ENCODE measurements at regions not wholly inside any gene's neighbourhood (a gene's known extent, or its start where the extent isn't known, plus 50 kb on each side); places are given as distances from the start of the nearest gene placed in this dataset.
"Not testable (repeated sequence)": the region's sequence is repeated elsewhere in the genome, so short reads cannot be mapped to it uniquely, and the experiment has no call there.

DNA sequence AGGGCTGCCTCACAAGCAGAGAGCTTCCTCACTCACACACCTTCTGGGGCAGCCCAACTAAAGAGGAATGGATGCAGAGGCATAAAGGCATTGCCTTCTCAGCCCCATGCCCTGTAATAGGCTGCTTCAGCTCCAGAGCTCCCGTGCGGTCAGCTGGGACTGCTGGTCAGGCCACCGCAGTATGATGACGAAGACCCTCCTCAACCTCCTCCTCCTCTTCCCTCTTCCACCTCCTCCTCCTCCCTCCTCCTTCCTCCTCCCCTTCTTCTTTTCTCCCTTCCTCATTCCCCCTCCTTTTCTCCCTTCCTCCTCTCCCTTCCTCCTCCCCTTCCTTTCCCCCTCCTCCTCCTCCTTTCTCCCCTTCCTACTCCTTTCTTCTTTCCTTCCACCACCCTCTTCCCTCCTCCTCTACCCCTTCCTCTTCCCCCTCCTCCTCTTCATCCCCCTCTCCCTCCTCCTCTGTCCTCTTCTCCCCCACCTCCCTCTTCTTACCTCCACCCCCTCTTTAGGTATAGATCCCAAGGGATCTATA lies 465.3 kb upstream of the CDH4 start:
- Mint-ChIP-seq H3K27me3 (no peaks in the 10 kb centered on the region), H3K27ac (no peak overlapping the region), H3K36me3 (no peaks in the 10 kb centered on the region), H3K4me1 (no peaks in the 10 kb centered on the region), H3K4me3 (no peak overlapping the region), H3K9me3 (no peaks in the 10 kb centered on the region)
- DNase-seq (ENCODE audit: low spot score in 2 of 2) = no peak
- no peak for ATAC-seq (ENCODE audit: low read depth)

DNA sequence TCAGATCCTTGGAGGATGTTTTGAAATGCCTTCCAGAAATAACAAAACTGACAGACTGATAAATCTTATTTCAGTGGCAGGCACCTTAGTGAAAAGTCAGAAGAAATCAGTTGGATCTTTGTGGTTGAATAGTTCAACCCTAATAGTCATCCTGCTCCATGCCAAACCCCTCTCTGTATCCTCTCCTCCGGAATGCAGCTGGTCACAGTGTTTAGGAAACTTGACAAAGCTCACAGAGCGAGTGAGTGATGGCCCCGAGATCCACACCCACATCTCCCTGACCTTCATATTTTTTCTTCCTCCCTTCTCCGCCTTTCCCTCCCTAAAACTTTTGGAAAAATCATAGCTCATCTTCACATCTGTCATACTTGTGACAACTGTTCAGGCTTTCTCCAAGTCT lies 464.8 kb upstream of the CDH4 start:
- Mint-ChIP-seq H3K9me3 (peaks cover 3% of the 10 kb centered on the region), H3K4me1 (no peaks in the 10 kb centered on the region), H3K36me3 (no peaks in the 10 kb centered on the region), H3K4me3 (no peak overlapping the region), H3K27me3 (no peaks in the 10 kb centered on the region), H3K27ac (no peak overlapping the region)
- DNase-seq (ENCODE audit: low spot score in 2 of 2) (no peak), ATAC-seq (ENCODE audit: low read depth) (no peak)

GRCh38 chr20:60788070-60788469 lies 464.0 kb upstream of the CDH4 start:
- ATAC-seq (ENCODE audit: low read depth) (no peak), DNase-seq (ENCODE audit: low spot score in 2 of 2) (no peak)
- H3K4me1 Mint-ChIP-seq = no peaks in the 10 kb centered on the region
- H3K36me3 Mint-ChIP-seq = no peaks in the 10 kb centered on the region
- H3K9me3 Mint-ChIP-seq = peaks cover 3% of the 10 kb centered on the region
- no peaks in the 10 kb centered on the region for H3K27me3 Mint-ChIP-seq
- no peak overlapping the region for H3K4me3 Mint-ChIP-seq
- no peak overlapping the region for H3K27ac Mint-ChIP-seq

GRCh38 chr20:60789399-60789798 lies 462.7 kb upstream of the CDH4 start:
- no peaks in the 10 kb centered on the region for H3K4me1 Mint-ChIP-seq
- DNase-seq (ENCODE audit: low spot score in 2 of 2) (no peak), ATAC-seq (ENCODE audit: low read depth) (no peak)
- H3K27ac Mint-ChIP-seq = no peak overlapping the region
- H3K9me3 Mint-ChIP-seq = peaks cover 3% of the 10 kb centered on the region
- no peak overlapping the region for H3K4me3 Mint-ChIP-seq
- peaks cover 1% of the 10 kb centered on the region for H3K27me3 Mint-ChIP-seq
- H3K36me3 Mint-ChIP-seq = no peaks in the 10 kb centered on the region

DNA sequence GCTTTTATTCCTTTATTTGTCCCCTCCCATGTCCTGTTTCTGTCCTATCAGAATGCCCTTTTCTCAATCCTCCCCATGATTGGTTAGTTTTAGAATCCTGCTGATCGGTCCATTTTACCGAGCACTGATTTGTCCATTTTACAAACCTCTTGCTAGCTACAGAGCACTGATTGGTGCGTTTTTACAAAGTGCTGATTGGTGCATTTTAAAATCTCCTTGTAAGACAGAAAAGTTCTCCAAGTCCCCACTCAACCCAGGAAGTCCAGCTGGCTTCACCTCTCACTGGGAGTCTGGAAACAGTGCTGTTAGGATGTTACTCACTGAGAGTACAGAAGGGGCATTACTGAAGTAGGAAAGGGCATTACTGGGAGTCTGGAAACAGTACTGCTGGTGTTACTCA lies 461.7 kb upstream of the CDH4 start:
- not testable (repeated sequence) for H3K27ac Mint-ChIP-seq; H3K9me3 Mint-ChIP-seq; ATAC-seq (ENCODE audit: low read depth); H3K27me3 Mint-ChIP-seq; H3K36me3 Mint-ChIP-seq; H3K4me1 Mint-ChIP-seq; H3K4me3 Mint-ChIP-seq; DNase-seq (ENCODE audit: low spot score in 2 of 2)

DNA sequence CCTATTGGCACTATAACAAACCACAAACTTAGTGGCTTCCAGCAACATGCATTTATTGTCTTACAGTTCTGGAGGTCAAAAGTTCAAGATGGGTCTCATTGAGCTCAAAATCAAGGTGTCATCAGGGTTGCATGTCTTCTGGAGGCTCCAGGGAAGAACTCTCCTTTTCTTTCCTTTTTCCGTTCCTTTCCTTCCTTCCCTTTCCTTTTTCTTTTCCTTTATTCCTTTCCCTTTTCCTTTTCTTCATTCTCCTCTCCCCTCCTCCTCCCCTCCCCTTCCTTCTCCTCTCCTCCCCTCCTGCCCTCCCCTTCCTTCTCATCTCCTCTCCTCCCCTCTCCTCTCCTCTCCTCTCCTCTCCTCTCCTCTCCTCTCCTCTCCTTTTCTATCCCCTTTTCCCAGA lies 460.2 kb upstream of the CDH4 start:
- H3K9me3 Mint-ChIP-seq = peaks cover 5% of the 10 kb centered on the region
- ATAC-seq (ENCODE audit: low read depth) = no peak
- H3K27ac Mint-ChIP-seq = no peak overlapping the region
- H3K27me3 Mint-ChIP-seq = peaks cover 4% of the 10 kb centered on the region
- no peaks in the 10 kb centered on the region for H3K4me1 Mint-ChIP-seq
- no peak for DNase-seq (ENCODE audit: low spot score in 2 of 2)
- H3K4me3 Mint-ChIP-seq = no peak overlapping the region
- H3K36me3 Mint-ChIP-seq = no peaks in the 10 kb centered on the region

- Mint-ChIP-seq H3K9me3 (peaks cover 5% of the 10 kb centered on the region), H3K27me3 (peaks cover 4% of the 10 kb centered on the region), H3K4me3 (no peak overlapping the region), H3K4me1 (no peaks in the 10 kb centered on the region), H3K27ac (no peak overlapping the region), H3K36me3 (no peaks in the 10 kb centered on the region)
- ATAC-seq (ENCODE audit: low read depth) = no peak
- DNase-seq (ENCODE audit: low spot score in 2 of 2) = no peak
These were observed 459.1 kb upstream of the CDH4 start for GRCh38 chr20:60792941-60793340.

DNA sequence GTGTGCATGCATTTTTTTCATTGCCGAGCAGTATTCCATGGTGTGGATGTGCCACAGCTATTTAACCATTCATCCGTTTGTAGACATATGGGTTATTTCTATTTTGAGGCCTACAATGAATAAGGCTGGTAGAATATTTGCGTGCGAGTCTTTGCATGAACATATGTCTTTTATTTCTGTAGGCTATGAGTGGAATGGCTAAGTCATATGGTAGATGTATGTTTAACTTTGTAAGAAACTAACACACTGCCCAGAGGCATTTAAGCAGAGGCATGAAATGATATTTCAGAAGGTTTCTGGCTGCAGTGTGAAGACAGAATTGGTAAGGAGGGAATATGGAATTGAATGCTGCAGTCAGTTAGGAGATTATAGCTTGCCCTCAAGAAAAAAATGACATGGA lies 457.4 kb upstream of the CDH4 start:
- Mint-ChIP-seq H3K27me3 (peaks cover 4% of the 10 kb centered on the region), H3K9me3 (peaks cover 5% of the 10 kb centered on the region), H3K36me3 (no peaks in the 10 kb centered on the region), H3K27ac (no peak overlapping the region), H3K4me3 (no peak overlapping the region), H3K4me1 (no peaks in the 10 kb centered on the region)
- DNase-seq (ENCODE audit: low spot score in 2 of 2) = no peak
- no peak for ATAC-seq (ENCODE audit: low read depth)

DNA sequence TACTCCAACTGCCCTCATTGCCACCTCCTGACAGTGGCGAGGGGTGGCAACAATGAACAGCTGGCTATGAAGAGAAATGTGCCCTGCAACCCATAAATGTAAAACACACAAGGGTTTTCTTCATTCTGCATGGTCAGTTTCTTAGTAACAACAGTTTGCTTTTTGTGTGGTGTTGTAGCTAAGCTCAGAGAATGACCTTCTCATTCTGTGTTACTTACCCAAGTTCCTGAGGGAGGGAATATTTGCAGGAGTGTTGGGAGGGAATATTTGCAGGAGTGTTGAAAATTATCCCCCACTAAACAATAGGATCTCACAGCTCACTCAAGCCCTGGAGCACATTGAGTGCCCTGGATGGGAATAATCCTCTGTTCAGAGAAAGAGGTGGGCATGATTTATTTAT lies 456.4 kb upstream of the CDH4 start:
- Mint-ChIP-seq H3K27ac (no peak overlapping the region), H3K4me3 (no peak overlapping the region), H3K9me3 (peaks cover 5% of the 10 kb centered on the region), H3K36me3 (no peaks in the 10 kb centered on the region), H3K4me1 (no peaks in the 10 kb centered on the region), H3K27me3 (peaks cover 4% of the 10 kb centered on the region)
- ATAC-seq (ENCODE audit: low read depth) (no peak), DNase-seq (ENCODE audit: low spot score in 2 of 2) (no peak)

- no peak overlapping the region for H3K27ac Mint-ChIP-seq
- H3K9me3 Mint-ChIP-seq = peaks cover 5% of the 10 kb centered on the region
- H3K36me3 Mint-ChIP-seq = no peaks in the 10 kb centered on the region
- H3K4me1 Mint-ChIP-seq = no peaks in the 10 kb centered on the region
- no peaks in the 10 kb centered on the region for H3K27me3 Mint-ChIP-seq
- ATAC-seq (ENCODE audit: low read depth) (no peak), DNase-seq (ENCODE audit: low spot score in 2 of 2) (no peak)
- H3K4me3 Mint-ChIP-seq = no peak overlapping the region
These were observed 451.9 kb upstream of the CDH4 start for GRCh38 chr20:60800185-60800584.

GRCh38 chr20:60802676-60803075 lies 449.4 kb upstream of the CDH4 start:
- H3K27ac Mint-ChIP-seq = no peak overlapping the region
- peaks cover 5% of the 10 kb centered on the region for H3K9me3 Mint-ChIP-seq
- no peak for DNase-seq (ENCODE audit: low spot score in 2 of 2)
- H3K27me3 Mint-ChIP-seq = no peaks in the 10 kb centered on the region
- H3K4me3 Mint-ChIP-seq = no peak overlapping the region
- H3K4me1 Mint-ChIP-seq = no peaks in the 10 kb centered on the region
- ATAC-seq (ENCODE audit: low read depth) = no peak
- H3K36me3 Mint-ChIP-seq = no peaks in the 10 kb centered on the region

DNA sequence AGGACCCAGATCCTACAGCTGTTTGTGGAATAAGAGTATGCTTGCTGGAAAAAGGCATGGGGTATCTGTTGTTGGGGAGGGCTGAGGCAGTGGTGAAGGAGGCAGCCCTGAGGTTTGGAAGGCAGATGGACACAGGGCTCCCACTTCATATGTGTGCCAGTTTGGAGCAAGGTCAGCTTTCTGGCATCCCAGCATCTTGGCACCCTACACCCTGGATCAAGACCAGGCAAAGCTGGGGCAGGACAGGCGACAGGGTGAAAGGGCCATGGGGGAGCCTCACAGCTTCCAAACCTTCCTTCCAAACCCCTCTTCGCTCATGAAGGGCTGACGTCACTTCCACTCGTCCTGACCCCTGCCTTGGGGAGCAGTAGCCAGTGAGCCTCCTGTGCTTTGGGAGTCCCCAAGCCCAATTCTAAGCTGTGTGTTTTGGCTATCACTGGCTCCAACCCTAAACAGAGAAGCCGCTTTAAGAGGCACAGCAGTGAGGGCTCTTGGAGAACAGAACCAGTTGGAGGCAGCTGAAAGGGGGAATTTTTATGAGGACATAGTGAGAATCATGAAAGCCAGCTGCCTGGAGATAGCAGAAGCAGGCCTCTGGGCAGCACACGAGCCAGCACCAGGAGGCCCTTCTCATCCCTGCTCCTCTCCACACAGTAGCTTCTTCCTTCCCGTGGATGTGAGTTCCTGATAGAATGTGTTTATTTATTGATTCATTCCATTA lies 448.6 kb upstream of the CDH4 start:
- H3K27me3 Mint-ChIP-seq = no peaks in the 10 kb centered on the region
- no peak overlapping the region for H3K4me3 Mint-ChIP-seq
- ATAC-seq (ENCODE audit: low read depth) (no peak), DNase-seq (ENCODE audit: low spot score in 2 of 2) (no peak)
- no peaks in the 10 kb centered on the region for H3K4me1 Mint-ChIP-seq
- H3K27ac Mint-ChIP-seq = no peak overlapping the region
- H3K9me3 Mint-ChIP-seq = peaks cover 5% of the 10 kb centered on the region
- H3K36me3 Mint-ChIP-seq = no peaks in the 10 kb centered on the region

DNA sequence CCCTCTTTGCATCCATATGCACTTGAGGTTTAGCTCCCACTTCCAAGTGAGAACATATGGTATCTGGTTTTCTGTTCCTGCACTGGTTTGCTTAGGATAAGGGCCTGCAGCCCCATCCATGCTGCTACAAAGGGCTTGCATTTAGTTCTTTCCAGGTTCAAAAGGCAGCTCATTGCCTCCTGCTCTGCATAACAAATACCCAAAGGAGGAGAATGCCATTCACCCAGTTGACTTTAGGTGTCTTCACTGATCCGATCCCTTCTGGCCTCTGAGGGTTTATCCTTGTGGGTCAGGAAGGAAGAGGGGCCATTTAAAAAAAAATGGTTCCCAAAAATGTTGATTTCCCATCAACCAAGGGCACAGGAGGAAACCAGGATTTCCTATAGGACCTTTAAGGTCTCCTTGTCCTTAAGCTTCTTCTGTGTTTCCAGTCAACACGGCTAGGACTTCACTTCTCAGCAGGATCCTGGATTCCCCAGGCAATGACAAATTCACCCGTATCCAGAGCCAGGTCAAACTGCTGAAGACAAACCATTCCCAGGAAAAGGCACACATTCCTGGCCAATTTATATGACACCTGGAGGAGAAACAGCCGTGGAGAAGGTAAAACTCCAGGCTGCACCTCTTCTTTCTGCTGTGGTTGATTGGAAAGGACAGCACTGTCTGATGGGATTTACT lies 447.7 kb upstream of the CDH4 start:
- peaks cover 7% of the 10 kb centered on the region for H3K9me3 Mint-ChIP-seq
- H3K4me1 Mint-ChIP-seq = no peaks in the 10 kb centered on the region
- DNase-seq (ENCODE audit: low spot score in 2 of 2) (no peak), ATAC-seq (ENCODE audit: low read depth) (no peak)
- no peak overlapping the region for H3K27ac Mint-ChIP-seq
- no peaks in the 10 kb centered on the region for H3K27me3 Mint-ChIP-seq
- H3K36me3 Mint-ChIP-seq = no peaks in the 10 kb centered on the region
- H3K4me3 Mint-ChIP-seq = no peak overlapping the region

DNA sequence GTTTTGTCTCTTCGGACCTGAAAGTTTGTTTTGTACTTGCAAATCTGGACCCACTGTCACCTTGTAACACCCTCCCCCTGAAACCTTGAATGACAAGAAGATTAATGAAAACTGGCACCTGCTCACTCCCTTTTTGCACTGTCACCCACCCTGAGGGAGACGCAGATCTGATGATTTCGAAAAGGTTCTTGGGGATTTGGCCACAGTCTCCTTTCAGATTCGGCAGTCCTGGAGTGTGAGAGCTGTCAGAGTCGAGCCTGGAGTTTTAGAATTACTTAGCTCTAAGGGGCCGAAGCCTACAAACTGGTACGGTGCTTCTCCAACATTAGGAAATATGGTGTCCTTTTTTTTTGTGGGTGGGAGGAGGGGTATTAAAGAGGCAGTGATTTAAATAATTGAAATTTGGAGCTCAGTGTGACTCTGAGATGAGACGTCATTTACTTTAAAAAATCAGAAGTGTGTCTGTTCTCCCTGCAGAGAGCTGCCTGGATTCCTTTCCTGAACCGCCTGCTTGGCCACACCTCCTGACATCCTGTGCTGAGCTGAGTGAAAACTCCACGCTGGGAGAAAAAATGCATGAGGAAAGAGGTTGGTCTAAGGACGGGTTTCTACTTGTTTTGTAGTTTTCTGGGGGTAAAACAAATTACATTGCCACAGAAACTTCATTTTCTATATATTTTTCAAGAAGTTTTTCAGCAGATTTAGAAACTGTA lies 447.0 kb upstream of the CDH4 start:
- ATAC-seq (ENCODE audit: low read depth) = no peak
- Mint-ChIP-seq H3K4me1 (no peaks in the 10 kb centered on the region), H3K4me3 (no peak overlapping the region), H3K27me3 (no peaks in the 10 kb centered on the region), H3K36me3 (no peaks in the 10 kb centered on the region), H3K27ac (no peak overlapping the region), H3K9me3 (peaks cover 7% of the 10 kb centered on the region)
- DNase-seq (ENCODE audit: low spot score in 2 of 2) = no peak
